GM19239 (cell line): ENCODE measurements at regions not wholly inside any gene's neighbourhood (a gene's known extent, or its start where the extent isn't known, plus 50 kb on each side); places are given as distances from the start of the nearest gene placed in this dataset.
"Not testable (repeated sequence)": the region's sequence is repeated elsewhere in the genome, so short reads cannot be mapped to it uniquely, and the experiment has no call there.

Experiments used
- DNase-seq: peaks from one replicate; pipeline ENCODE4 v3.0.0; 2011; ENCODE audit warnings: low spot score; ENCODE audit not compliant: insufficient read length
- FAIRE-seq: peaks from 2 replicates; lab custom pipeline; 2011; peaks lifted over from hg19 to GRCh38; lab: Jason Lieb, UNC

GRCh38 chr5:124132843-124133242 is 613.6 kb downstream of the ZNF608 start:
- no peak for DNase-seq
- FAIRE-seq: no peak

GRCh38 chr5:124131466-124131865 is 615.0 kb downstream of the ZNF608 start:
- DNase-seq: no peak
- no peak for FAIRE-seq

- FAIRE-seq (no peak), DNase-seq (no peak)
Measured at GRCh38 chr5:124130816-124131215, 615.6 kb downstream of the ZNF608 start.

- FAIRE-seq: no peak
- DNase-seq: no peak
Measured at GRCh38 chr5:124128867-124129266, 616.9 kb downstream of the CSNK1G3 start.

GRCh38 chr5:124126504-124127217 is 614.7 kb downstream of the CSNK1G3 start:
- no peak for DNase-seq
- no peak for FAIRE-seq

GRCh38 chr5:124124711-124125229 is 612.8 kb downstream of the CSNK1G3 start:
- DNase-seq (no peak), FAIRE-seq (no peak)

- FAIRE-seq (no peak), DNase-seq (no peak)
Measured at GRCh38 chr5:124121198-124121597, 609.2 kb downstream of the CSNK1G3 start.

GRCh38 chr5:124114911-124115310 is 602.9 kb downstream of the CSNK1G3 start:
- DNase-seq (no peak), FAIRE-seq (no peak)

GRCh38 chr5:124111886-124112285 is 599.9 kb downstream of the CSNK1G3 start:
- DNase-seq (no peak), FAIRE-seq (no peak)

- FAIRE-seq (no peak), DNase-seq (no peak)
Measured at GRCh38 chr5:124110942-124111341, 599.0 kb downstream of the CSNK1G3 start.

GRCh38 chr5:124105326-124105725 is 593.3 kb downstream of the CSNK1G3 start:
- no peak for DNase-seq
- no peak for FAIRE-seq

- FAIRE-seq: no peak
Measured at GRCh38 chr5:124104821-124105220, 592.8 kb downstream of the CSNK1G3 start.

GRCh38 chr5:124104344-124104743 is 592.4 kb downstream of the CSNK1G3 start:
- no peak for FAIRE-seq

More at GRCh38 chr5:124104821-124105220, 592.8 kb downstream of the CSNK1G3 start:
- no peak for DNase-seq

GRCh38 chr5:124103671-124104070 is 591.7 kb downstream of the CSNK1G3 start:
- FAIRE-seq (no peak), DNase-seq (no peak)

More at GRCh38 chr5:124104344-124104743, 592.4 kb downstream of the CSNK1G3 start:
- no peak for DNase-seq

GRCh38 chr5:124103056-124103455 is 591.1 kb downstream of the CSNK1G3 start:
- not testable (repeated sequence) for DNase-seq, FAIRE-seq

GRCh38 chr5:124102486-124102885 is 590.5 kb downstream of the CSNK1G3 start:
- no peak for DNase-seq

GRCh38 chr5:124093658-124094057 is 581.7 kb downstream of the CSNK1G3 start:
- DNase-seq (no peak), FAIRE-seq (no peak)

More at GRCh38 chr5:124102486-124102885, 590.5 kb downstream of the CSNK1G3 start:
- no peak for FAIRE-seq

GRCh38 chr5:124090115-124090514 is 578.1 kb downstream of the CSNK1G3 start:
- FAIRE-seq: no peak

GRCh38 chr5:124089578-124089977 is 577.6 kb downstream of the CSNK1G3 start:
- FAIRE-seq: no peak
- DNase-seq: no peak

More at GRCh38 chr5:124090115-124090514, 578.1 kb downstream of the CSNK1G3 start:
- no peak for DNase-seq

- FAIRE-seq: no peak
- DNase-seq: no peak
Measured at GRCh38 chr5:124088289-124089032, 576.5 kb downstream of the CSNK1G3 start.

- FAIRE-seq (no peak), DNase-seq (no peak)
Measured at GRCh38 chr5:124087752-124088151, 575.8 kb downstream of the CSNK1G3 start.
